Stimulated activated CD8-positive, alpha-beta memory T cell treated with anti-CD3 and anti-CD28 coated beads, Interleukin-7, amount 100 ng/mL, for 48 hours (primary cell): ENCODE measurements at regions not wholly inside any gene's neighbourhood (a gene's known extent, or its start where the extent isn't known, plus 50 kb on each side); places are given as distances from the start of the nearest gene placed in this dataset.

Experiments used
- DNase-seq, 2 donors: peaks; one replicate each; pipeline ENCODE4 v3.0.0-alpha.2; 2020; ENCODE audit warnings: low read depth in 1 of 2; ENCODE audit errors: extremely low read depth in 1 of 2

- no peak for DNase-seq
Observed at GRCh38 chr7:33806298-33807154, 98.8 kb upstream of the BMPER start.

GRCh38 chr7:33807155-33807530 lies 98.2 kb upstream of the BMPER start:
- DNase-seq, result no peak

- DNase-seq, result peak in 1 of 2 donors; percentile 2
Observed at GRCh38 chr7:33807779-33808482, 97.4 kb upstream of the BMPER start.

GRCh38 chr7:33809228-33809627 lies 96.1 kb upstream of the BMPER start:
- no peak for DNase-seq

GRCh38 chr7:33810356-33810755 lies 95.0 kb upstream of the BMPER start:
- no peak for DNase-seq

GRCh38 chr7:33813331-33813730 lies 92.0 kb upstream of the BMPER start:
- DNase-seq, result no peak

GRCh38 chr7:33814400-33814799 lies 90.9 kb upstream of the BMPER start:
- no peak for DNase-seq

GRCh38 chr7:33814936-33815335 lies 90.4 kb upstream of the BMPER start:
- DNase-seq, result no peak

GRCh38 chr7:33815336-33815735 lies 90.0 kb upstream of the BMPER start:
- DNase-seq, result no peak

- DNase-seq, result no peak
Observed at GRCh38 chr7:33816106-33816505, 89.2 kb upstream of the BMPER start.

- DNase-seq, result no peak
Observed at GRCh38 chr7:33819658-33820057, 85.7 kb upstream of the BMPER start.

- DNase-seq, result no peak
Observed at GRCh38 chr7:33820206-33820605, 85.1 kb upstream of the BMPER start.

- no peak for DNase-seq
Observed at GRCh38 chr7:33821970-33822369, 83.4 kb upstream of the BMPER start.

GRCh38 chr7:33823913-33824312 lies 81.4 kb upstream of the BMPER start:
- no peak for DNase-seq

- no peak for DNase-seq
Observed at GRCh38 chr7:33824911-33825459, 80.4 kb upstream of the BMPER start.

- DNase-seq, result no peak
Observed at GRCh38 chr7:33825644-33826043, 79.7 kb upstream of the BMPER start.

- no peak for DNase-seq
Observed at GRCh38 chr7:33829536-33829935, 75.8 kb upstream of the BMPER start.

- no peak for DNase-seq
Observed at GRCh38 chr7:33831389-33832141, 73.8 kb upstream of the BMPER start.

GRCh38 chr7:33832271-33832721 lies 73.0 kb upstream of the BMPER start:
- no peak for DNase-seq

GRCh38 chr7:33836797-33837355 lies 68.5 kb upstream of the BMPER start:
- no peak for DNase-seq

GRCh38 chr7:33837356-33837851 lies 67.9 kb upstream of the BMPER start:
- no peak for DNase-seq
